ENCODE measurements at regions not wholly inside any gene's neighbourhood (a gene's known extent, or its start where the extent isn't known, plus 50 kb on each side); places are given as distances from the start of the nearest gene placed in this dataset.
"Not testable (repeated sequence)": the region's sequence is repeated elsewhere in the genome, so short reads cannot be mapped to it uniquely, and the experiment has no call there.

- no peak overlapping the region for H2AFZ ChIP-seq (ENCODE audit: low read depth)
- H3K4me3 ChIP-seq (IDR thresholded peaks at IDR 0.05; ENCODE audit: insufficient read depth, low read depth, low read length), result no peak overlapping the region
- no peak overlapping the region for H3K9ac ChIP-seq
- no peak overlapping the region for H3K27ac ChIP-seq
- TF ChIP-seq CTCF (conservative IDR thresholded peaks at IDR 0.05; ENCODE audit: low read depth, low read length), result no peak
- no peaks in the 10 kb centered on the region for H4K20me1 ChIP-seq (ENCODE audit: insufficient read depth)
- no peaks in the 10 kb centered on the region for H3K27me3 ChIP-seq (ENCODE audit: insufficient read depth, low read depth)
- H3K79me2 ChIP-seq (ENCODE audit: insufficient read depth, low read depth), result no peaks in the 10 kb centered on the region
- no peaks in the 10 kb centered on the region for H3K36me3 ChIP-seq (ENCODE audit: insufficient read depth)
- H3K4me1 ChIP-seq (ENCODE audit: low read depth, poor library complexity, severe bottlenecking), result no peaks in the 10 kb centered on the region
- no peak overlapping the region for H3K4me2 ChIP-seq
Measured at GRCh38 chr4:153095448-153096204, 108.6 kb upstream of the TRIM2 start.

DNA sequence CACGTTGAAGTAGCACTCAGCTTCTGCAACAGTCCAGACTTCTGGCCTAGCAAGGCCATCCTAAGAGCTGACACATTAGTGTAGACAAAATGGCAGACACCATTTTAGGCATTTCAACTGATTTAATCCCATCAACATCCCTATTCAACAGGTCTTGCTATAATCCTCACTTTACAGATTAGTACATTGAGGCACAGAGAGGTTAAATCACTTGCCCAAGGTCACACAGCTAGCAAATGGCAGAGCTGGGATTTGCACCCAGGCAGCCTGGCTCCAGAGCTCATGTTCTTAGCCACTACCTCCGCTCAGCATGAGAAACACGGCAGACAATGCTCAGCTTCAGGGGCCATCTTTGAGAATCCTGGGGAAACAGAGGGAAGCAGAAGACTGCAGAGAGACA, 107.9 kb upstream of the TRIM2 start:
- Histone ChIP-seq H3K9ac (no peak overlapping the region), H3K4me3 (IDR thresholded peaks at IDR 0.05; ENCODE audit: insufficient read depth, low read depth, low read length) (no peak overlapping the region), H3K79me2 (ENCODE audit: insufficient read depth, low read depth) (no peaks in the 10 kb centered on the region), H3K27ac (no peak overlapping the region), H3K27me3 (ENCODE audit: insufficient read depth, low read depth) (no peaks in the 10 kb centered on the region), H2AFZ (ENCODE audit: low read depth) (no peak overlapping the region), H4K20me1 (ENCODE audit: insufficient read depth) (no peaks in the 10 kb centered on the region), H3K4me1 (ENCODE audit: low read depth, poor library complexity, severe bottlenecking) (no peaks in the 10 kb centered on the region), H3K4me2 (no peak overlapping the region), H3K36me3 (ENCODE audit: insufficient read depth) (no peaks in the 10 kb centered on the region)
- no peak for TF ChIP-seq CTCF (conservative IDR thresholded peaks at IDR 0.05; ENCODE audit: low read depth, low read length)

DNA sequence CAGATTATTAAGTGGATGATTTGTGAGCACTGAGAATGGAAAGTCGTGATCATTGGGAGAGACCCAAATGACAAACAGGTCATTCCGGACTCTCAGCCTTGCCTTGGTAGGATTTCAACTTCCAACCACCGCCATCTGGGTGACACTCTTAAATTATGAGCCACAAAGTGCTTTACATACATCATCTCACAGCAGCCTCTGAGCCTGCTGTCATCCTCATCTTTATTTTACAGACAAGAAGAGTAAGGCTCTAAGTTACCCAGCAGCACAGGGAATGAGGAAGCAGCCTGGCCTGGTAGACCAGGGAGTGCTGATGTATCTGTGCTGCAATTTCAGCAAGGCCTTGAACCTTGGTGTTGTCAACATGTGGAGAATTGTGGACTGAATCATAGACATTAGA, 105.8 kb upstream of the TRIM2 start:
- Histone ChIP-seq H2AFZ (ENCODE audit: low read depth) (no peak overlapping the region), H3K4me1 (ENCODE audit: low read depth, poor library complexity, severe bottlenecking) (no peaks in the 10 kb centered on the region), H3K4me3 (IDR thresholded peaks at IDR 0.05; ENCODE audit: insufficient read depth, low read depth, low read length) (no peak overlapping the region), H3K79me2 (ENCODE audit: insufficient read depth, low read depth) (no peaks in the 10 kb centered on the region), H3K4me2 (no peak overlapping the region), H3K36me3 (ENCODE audit: insufficient read depth) (no peaks in the 10 kb centered on the region), H3K27ac (no peak overlapping the region), H3K27me3 (ENCODE audit: insufficient read depth, low read depth) (no peaks in the 10 kb centered on the region), H3K9ac (no peak overlapping the region), H4K20me1 (ENCODE audit: insufficient read depth) (no peaks in the 10 kb centered on the region)
- no peak for TF ChIP-seq CTCF (conservative IDR thresholded peaks at IDR 0.05; ENCODE audit: low read depth, low read length)

DNA sequence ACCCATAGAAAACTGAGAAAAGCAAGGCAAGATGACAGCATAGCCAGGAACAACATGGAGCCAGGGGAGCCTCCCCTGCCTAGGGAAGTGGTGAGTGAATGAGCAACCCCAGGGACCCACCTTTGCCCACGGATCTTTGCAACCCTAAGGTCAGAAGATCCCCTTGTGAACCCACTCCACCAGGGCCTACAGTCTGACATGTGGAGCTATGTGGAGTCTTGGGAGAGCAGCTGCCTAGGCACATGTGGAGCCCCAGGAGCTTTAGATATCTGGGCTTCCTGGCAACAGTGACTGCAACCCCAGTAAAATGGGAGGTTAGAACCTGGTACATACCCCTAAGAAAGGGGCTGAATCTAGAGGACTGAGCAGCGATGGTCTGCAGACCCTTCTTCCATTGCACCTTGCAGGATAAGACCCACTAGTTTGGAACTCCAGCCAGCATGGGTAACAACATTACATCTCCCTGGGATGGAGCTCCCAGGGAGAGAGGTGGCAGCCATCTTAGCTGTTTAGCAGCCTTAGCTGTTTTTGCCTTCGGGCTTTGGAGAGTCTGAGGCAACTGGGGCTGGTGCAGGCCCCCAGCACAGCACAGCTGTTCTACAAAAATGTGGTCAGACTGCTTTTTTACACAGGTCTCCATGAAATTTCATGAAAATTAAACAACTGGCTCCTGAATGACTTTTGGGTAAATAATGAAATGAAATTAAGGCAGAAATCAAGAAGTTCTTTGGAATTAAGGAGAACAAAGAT, 104.7 kb upstream of the TRIM2 start:
- Histone ChIP-seq H2AFZ (ENCODE audit: low read depth) (no peak overlapping the region), H3K4me2 (no peak overlapping the region), H4K20me1 (ENCODE audit: insufficient read depth) (no peaks in the 10 kb centered on the region), H3K4me3 (IDR thresholded peaks at IDR 0.05; ENCODE audit: insufficient read depth, low read depth, low read length) (no peak overlapping the region), H3K9ac (no peak overlapping the region), H3K36me3 (ENCODE audit: insufficient read depth) (no peaks in the 10 kb centered on the region), H3K79me2 (ENCODE audit: insufficient read depth, low read depth) (no peaks in the 10 kb centered on the region), H3K27me3 (ENCODE audit: insufficient read depth, low read depth) (no peaks in the 10 kb centered on the region), H3K27ac (no peak overlapping the region), H3K4me1 (ENCODE audit: low read depth, poor library complexity, severe bottlenecking) (no peaks in the 10 kb centered on the region)
- TF ChIP-seq CTCF (conservative IDR thresholded peaks at IDR 0.05; ENCODE audit: low read depth, low read length), result no peak

DNA sequence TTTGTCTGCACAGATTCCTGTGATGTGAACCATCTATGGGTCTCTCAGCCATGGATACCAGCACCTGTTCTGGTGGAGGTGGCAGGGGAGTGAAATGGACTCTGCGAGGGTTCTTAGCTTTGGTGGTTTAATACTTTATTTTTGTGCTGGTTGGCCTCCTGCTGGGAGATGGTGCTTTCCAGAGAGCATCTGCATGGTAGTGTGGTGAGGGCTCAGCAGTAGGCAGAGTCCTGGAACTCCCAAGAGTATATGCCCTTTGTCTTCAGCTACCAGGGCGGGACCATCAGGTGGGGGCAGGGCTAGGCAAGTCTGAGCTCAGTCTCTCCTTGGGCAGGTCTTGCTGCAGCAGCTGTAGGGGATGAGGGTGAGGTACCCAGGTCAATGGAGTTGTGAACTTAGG, 97.5 kb upstream of the TRIM2 start:
- not testable (repeated sequence) for H4K20me1 ChIP-seq (ENCODE audit: insufficient read depth); H3K4me3 ChIP-seq (IDR thresholded peaks at IDR 0.05; ENCODE audit: insufficient read depth, low read depth, low read length); H3K79me2 ChIP-seq (ENCODE audit: insufficient read depth, low read depth); H3K9ac ChIP-seq; H3K27me3 ChIP-seq (ENCODE audit: insufficient read depth, low read depth); H3K36me3 ChIP-seq (ENCODE audit: insufficient read depth)
- Histone ChIP-seq H3K27ac (peak overlapping the region; percentile 49), H3K4me2 (peak overlapping the region; percentile 49; the same call in 1 of the 2 replicates), H2AFZ (ENCODE audit: low read depth) (peak overlapping the region; percentile 31; the same call in 1 of the 2 replicates), H3K4me1 (ENCODE audit: low read depth, poor library complexity, severe bottlenecking) (peaks cover 28% of the 10 kb centered on the region)
